Fibroblast of mammary gland (primary cell): ENCODE measurements at regions not wholly inside any gene's neighbourhood (a gene's known extent, or its start where the extent isn't known, plus 50 kb on each side); places are given as distances from the start of the nearest gene placed in this dataset.
"Not testable (repeated sequence)": the region's sequence is repeated elsewhere in the genome, so short reads cannot be mapped to it uniquely, and the experiment has no call there.

Experiments
- DNase-seq: peaks from one replicate; pipeline ENCODE4 v3.0.0-alpha.2; 2010; ENCODE audit warnings: low read depth
- H3K4me3 ChIP-seq: 2 replicates; pipeline ENCODE4 v1.5.1; 2011; ENCODE audit warnings: low read depth, mild to moderate bottlenecking, low read length, moderate library complexity; ENCODE audit not compliant: control insufficient read depth
- TF ChIP-seq, protein P1 (sequence below): conservative IDR thresholded peaks from 2 replicates; pipeline ENCODE4 v1.5.1; 2011; ENCODE audit warnings: low read depth, low read length, inconsistent platforms; ENCODE audit not compliant: control insufficient read depth, insufficient read depth

DNA sequence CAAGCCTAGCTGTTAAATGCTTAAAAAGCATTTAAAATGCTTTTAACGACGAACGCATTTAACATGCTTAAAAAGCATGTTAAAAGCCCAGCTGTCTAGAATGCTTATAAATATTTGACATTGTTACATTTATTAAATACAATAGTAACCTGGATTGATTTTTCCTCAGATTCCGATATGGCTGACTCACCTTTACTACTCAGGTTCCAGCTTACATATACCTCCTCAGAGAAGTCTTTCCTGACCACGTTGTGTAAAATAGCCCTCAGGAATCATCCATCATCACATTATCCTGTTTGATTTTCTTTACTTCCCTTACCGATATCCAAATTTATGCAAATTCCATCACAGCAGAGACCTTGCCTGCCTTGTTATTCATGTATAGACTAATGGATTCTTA lies 51.4 kb downstream of the SLC41A2 start:
- DNase-seq: no peak
- TF ChIP-seq, protein P1, sequence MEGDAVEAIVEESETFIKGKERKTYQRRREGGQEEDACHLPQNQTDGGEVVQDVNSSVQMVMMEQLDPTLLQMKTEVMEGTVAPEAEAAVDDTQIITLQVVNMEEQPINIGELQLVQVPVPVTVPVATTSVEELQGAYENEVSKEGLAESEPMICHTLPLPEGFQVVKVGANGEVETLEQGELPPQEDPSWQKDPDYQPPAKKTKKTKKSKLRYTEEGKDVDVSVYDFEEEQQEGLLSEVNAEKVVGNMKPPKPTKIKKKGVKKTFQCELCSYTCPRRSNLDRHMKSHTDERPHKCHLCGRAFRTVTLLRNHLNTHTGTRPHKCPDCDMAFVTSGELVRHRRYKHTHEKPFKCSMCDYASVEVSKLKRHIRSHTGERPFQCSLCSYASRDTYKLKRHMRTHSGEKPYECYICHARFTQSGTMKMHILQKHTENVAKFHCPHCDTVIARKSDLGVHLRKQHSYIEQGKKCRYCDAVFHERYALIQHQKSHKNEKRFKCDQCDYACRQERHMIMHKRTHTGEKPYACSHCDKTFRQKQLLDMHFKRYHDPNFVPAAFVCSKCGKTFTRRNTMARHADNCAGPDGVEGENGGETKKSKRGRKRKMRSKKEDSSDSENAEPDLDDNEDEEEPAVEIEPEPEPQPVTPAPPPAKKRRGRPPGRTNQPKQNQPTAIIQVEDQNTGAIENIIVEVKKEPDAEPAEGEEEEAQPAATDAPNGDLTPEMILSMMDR: no peak
- H3K4me3 ChIP-seq: no peak overlapping the region

DNA sequence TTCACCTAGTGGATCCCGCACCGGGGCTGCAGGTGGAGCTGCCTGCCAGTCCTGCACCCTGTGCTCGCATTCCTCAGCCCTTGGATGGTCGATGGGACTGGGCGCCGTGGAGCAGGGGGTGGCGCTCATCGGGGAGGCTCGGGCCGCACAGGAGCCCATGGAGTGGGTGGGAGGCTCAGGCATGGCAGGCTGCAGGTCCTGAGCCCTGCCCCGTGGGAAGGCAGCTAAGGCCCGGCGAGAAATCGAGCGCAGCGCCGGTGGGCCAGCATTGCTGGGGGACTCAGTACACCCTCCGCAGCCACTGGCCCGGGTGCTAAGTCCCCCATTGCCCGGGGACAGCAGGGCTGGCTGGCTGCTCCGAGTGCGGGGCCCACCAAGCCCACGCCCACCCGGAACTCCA lies 52.6 kb downstream of the SLC41A2 start:
- not testable (repeated sequence) for DNase-seq

DNA sequence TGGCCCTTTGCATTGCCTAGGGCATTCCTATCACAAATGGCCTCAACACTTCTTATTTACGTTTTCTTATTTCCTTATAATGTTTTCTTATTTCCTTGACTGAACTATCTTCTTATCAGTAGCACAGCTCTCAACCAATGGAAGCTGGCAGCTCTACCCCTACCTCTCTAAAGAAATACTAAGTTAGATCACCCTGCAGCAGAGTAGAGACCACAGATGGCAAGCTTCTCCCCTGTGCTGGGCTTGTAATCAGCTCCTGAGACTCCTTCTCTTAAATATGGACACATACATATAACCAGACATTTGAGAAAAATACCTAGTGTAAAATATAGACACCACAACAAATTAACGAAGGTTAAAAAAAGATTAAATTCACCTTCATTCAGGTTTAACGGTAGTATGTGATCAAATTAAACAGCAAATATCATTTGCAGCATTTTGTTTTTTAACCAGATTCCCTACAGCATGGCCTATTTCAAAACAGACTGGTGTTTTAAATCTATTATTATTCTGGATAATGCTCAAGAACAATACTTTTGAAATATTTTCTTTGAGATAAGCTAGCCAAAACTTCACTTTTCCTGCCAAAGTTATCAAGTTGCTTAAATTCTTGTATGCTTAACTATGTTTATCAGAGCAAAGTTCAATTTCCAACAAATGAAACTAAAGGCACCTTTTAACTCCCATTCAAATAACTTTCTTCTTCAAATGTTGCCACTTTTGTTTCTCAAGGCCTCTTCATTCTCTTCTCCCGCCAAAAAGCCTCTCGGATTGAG lies 54.3 kb downstream of the SLC41A2 start:
- TF ChIP-seq, protein P1: no peak
- H3K4me3 ChIP-seq: no peak overlapping the region
- no peak for DNase-seq

More for the DNA sequence above, 52.6 kb downstream of the SLC41A2 start:
- H3K4me3 ChIP-seq: not testable (repeated sequence)

DNA sequence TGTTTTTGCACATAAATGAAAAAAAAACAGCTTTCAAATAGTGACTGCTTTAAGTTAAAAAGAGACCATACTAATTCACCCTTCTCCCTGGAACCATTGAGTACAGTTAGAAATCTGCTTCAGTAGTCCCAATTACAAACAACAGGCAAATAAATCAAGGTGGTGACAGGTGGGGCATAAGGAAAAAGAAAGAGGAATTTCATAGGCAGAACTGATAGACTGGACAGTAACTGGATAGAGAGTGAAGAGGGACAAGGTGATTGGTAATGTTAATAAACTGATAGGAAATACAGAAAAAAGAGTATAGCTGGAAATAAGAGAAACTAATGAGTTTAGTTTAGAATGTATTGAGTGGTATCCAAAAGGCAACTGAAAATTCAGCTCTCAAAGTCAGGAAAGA lies 56.0 kb downstream of the SLC41A2 start:
- TF ChIP-seq, protein P1: no peak
- no peak overlapping the region for H3K4me3 ChIP-seq
- no peak for DNase-seq

DNA sequence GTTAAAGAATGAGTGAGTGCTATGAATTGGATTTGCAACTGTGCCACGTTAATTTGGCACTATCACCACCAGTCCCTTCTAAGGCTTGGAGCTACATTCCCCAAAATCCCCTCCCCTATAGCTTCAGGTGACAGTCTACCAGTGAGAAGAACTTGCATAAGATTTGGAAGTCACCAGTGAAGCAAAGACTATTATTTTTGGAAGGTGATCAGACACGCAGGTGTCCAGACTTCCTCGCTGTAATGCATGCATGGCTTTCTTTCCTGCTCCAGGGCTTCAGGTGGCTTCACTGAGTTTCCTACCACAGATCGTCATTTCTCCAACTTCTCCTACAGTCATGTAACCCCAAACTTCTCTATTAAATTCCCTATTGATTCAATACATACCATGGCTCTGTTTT lies 61.4 kb downstream of the SLC41A2 start:
- TF ChIP-seq, protein P1: no peak
- DNase-seq: no peak
- H3K4me3 ChIP-seq: no peak overlapping the region

DNA sequence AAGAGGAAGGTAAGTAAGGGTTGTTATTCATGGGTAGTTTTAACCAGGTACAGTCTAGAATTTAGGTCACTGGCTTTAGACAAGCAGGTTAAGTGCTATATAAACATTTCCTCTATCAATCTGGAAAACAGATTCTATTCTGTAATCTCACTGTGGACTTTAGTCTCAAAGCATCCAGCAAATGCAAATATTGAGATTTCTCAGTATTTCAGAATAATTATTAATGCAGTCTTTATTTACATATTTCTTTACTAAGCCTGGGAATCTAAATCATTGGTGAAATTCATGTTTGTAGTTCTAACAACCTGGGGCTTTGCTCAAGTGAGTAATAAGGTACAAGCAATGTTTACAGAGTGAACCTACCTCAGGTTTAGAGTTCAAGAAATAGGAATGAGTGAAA lies 61.9 kb downstream of the SLC41A2 start:
- TF ChIP-seq, protein P1: no peak

DNA sequence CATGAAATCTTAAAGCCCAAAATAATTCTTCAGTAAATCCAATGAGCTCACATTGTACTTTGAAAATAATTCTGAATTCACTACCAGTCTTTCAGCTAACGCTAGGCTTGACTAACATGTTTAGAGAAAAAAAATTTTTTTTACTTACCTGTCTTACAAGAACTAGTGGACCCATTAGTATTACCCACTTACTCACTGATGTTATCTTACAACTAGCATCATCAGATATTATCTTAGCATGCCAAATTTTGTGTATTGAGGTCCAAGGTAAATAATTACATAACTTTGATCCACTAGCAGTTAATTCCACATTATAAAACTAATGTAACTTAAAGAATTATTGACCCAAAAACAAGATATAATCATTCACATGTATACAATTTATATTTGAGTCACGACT lies 62.7 kb downstream of the SLC41A2 start:
- no peak overlapping the region for H3K4me3 ChIP-seq
- TF ChIP-seq, protein P1: no peak
- DNase-seq: no peak

More for the DNA sequence above, 61.9 kb downstream of the SLC41A2 start:
- no peak for DNase-seq
- no peak overlapping the region for H3K4me3 ChIP-seq
